LNCAP (cell line): ENCODE measurements at regions not wholly inside any gene's neighbourhood (a gene's known extent, or its start where the extent isn't known, plus 50 kb on each side); places are given as distances from the start of the nearest gene placed in this dataset.

ENCODE experiments used
- TF ChIP-seq, protein P1 (sequence below): fragments of 450-650 bp; IDR thresholded peaks from 2 replicates; pipeline ENCODE4 v1.5.1; 2017; ENCODE audit warnings: mild to moderate bottlenecking

DNA sequence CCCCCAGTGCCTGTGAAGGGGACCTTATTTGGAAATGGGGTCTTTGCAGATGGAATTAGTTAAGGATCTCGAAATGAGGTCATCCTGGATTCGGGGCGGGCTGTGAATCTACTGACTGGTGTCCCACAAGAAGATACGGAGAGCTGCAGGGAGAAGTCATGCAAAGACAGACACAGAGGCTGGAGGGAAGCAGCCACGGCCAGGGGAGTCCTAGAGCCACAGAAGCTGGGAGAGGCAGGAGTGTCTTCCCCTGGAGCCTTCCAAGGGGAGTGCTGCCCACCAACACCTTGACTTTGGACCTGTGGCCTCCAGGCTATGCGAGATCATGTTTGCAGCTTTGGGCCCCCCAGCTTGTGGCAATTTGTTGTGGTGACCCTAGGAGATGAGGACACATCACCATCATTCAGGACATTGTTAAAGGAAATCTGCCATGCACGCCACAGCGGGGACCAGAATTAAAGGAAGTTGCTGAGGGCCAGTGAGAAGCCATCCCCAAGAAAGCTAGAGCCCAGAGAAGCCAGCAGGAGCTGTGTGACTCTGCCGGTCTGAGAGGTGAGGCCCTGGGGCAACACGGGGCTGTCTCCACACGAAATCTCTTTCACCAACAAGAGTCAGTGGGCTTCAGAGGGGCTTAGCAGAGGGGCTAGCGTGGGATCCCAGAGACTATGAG lies 434.7 kb downstream of the BRD1 start:
- TF ChIP-seq, protein P1, sequence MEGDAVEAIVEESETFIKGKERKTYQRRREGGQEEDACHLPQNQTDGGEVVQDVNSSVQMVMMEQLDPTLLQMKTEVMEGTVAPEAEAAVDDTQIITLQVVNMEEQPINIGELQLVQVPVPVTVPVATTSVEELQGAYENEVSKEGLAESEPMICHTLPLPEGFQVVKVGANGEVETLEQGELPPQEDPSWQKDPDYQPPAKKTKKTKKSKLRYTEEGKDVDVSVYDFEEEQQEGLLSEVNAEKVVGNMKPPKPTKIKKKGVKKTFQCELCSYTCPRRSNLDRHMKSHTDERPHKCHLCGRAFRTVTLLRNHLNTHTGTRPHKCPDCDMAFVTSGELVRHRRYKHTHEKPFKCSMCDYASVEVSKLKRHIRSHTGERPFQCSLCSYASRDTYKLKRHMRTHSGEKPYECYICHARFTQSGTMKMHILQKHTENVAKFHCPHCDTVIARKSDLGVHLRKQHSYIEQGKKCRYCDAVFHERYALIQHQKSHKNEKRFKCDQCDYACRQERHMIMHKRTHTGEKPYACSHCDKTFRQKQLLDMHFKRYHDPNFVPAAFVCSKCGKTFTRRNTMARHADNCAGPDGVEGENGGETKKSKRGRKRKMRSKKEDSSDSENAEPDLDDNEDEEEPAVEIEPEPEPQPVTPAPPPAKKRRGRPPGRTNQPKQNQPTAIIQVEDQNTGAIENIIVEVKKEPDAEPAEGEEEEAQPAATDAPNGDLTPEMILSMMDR, result no peak

DNA sequence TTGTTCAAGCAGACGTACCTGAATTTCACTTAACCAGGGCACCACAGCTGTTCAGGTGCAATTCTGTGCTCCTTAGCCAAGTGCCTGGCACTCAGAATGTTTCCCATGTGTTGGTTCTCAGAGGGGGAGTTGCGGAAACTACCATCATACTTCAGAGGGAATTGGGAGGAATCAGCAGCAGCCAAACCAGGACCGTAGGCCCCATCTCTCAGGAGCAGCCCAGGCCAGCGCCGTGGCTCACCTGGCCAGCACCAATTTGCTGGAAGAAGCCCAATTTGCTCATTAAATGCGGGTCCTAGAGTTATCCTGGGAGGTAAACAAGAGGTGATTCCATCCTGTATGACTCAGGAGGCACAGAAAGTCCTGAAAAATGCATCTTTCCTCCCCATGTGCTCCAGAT lies 435.4 kb downstream of the BRD1 start:
- TF ChIP-seq, protein P1, result no peak

DNA sequence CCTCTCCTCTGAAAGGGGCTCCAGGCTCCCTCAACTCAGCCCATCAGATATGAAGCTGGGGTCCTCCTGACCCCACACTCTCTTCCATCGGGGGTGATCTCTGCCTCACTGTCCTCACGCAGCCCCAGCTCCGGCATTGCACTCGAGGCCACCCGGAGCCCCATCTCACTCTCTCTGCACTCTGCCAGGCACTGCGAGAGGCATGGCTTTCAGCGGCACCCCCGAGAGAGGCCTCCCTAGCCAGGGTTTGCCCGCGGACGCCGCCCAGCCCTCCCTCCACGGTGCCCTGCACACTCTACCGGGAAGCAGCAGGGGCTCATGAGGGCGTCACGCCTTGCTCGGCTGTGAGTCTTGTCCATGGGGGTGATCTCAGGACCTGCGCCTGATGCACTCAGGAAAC lies 436.2 kb downstream of the BRD1 start:
- TF ChIP-seq, protein P1, result no peak

DNA sequence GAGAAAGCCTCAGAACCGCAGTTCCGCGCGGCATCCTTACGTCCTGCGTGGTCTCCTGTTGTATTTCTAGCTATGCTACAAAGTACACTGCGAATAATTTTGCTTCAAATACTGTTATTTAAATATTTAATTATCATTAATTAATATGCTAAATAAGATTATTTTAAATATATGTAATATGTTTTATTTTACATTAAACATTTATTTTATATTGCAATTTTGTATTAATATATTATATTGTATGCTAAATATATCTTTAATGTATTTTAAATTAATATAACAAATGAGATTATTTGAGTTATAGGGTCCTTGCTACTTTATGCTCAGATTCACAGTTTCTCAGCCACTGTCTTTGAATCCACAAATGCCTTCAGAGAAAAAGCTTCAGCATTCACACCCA lies 436.7 kb downstream of the BRD1 start:
- TF ChIP-seq, protein P1, result no peak

DNA sequence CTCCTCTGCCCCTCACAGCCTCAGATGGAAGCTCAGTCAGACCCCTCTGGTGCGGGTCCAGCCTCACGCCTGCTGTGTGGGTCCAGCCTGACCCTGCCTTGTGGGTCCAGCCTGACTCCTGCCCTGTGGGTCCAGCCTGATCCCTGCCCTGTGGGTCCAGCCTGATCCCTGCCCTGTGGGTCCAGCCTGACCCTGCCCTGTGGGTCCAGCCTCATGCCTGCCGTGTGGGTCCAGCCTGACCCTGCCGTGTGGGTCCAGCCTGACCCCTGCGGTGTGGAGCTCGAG lies 445.3 kb downstream of the BRD1 start:
- TF ChIP-seq, protein P1, result no peak

DNA sequence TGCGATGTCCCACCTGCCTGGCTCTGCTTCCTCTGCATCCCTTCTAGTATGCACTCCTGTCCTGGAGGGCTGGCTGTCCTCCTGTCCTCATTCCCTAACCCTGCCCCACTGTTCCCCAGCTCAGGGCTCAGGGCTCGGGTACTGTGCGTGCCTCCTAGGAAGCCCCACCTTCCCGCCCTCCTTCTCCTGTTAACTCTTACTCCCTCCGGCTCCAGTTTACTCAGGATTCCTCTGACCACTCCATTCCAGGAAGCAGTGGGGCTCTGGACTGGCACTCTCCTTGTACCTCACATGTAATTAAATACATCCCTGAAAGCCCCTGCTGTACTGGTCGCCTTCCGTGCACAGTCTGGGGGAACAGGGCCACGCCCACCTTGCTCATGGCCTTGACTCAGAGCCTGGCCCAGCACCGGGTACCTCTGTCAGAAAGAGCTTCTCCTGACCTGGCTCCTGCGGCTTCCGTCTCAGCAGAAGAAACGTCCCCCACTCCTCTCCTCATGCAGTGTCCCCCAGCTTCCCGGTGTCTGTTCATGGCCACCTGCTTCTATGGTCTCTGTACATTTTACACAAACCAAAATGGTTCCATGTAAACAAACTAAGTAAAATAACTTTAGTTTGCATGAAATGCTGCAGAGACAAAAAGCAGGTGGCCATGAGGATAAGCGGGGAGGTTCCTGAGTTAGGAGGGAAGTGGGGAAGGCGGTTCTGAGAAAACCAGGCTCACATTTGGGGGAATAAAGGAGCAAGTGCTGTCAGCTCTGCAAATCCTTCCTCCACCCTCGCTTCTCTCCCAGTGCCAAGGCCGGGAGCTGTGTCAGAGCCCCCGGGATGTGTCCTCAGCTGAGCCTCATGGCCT lies 445.9 kb downstream of the BRD1 start:
- TF ChIP-seq, protein P1, result no peak

DNA sequence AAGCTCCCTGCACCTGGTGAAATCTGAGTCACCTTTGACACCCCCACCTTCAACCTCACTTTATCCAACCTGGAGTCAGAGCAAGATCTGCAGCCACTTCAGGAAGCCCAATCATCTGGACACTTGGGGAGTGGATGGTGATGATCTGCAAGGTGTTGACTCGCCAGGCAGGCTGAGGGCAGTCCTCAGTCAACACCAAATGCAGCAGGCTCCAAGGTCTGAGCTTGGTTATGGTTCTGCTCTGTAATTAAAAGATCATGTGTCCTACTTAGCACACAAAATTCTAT lies 446.9 kb downstream of the BRD1 start:
- TF ChIP-seq, protein P1, result no peak
